NOMO-1 treated with DMSO at 0.1 percent for 48 hours (cell line): ENCODE measurements at regions not wholly inside any gene's neighbourhood (a gene's known extent, or its start where the extent isn't known, plus 50 kb on each side); places are given as distances from the start of the nearest gene placed in this dataset.

Source experiments
- DNase-seq: peaks from one replicate; lab custom pipeline; 2025; ENCODE audit not compliant: unreplicated experiment; lab: John Stamatoyannopoulos, UW

GRCh38 chr7:106606120-106606519, 54.8 kb downstream of the CCDC71L start:
- DNase-seq, result no peak

GRCh38 chr7:106604971-106605370, 56.0 kb downstream of the CCDC71L start:
- no peak for DNase-seq

GRCh38 chr7:106604303-106604924, 56.5 kb downstream of the CCDC71L start:
- DNase-seq, result no peak

GRCh38 chr7:106603346-106603745, 57.6 kb downstream of the CCDC71L start:
- no peak for DNase-seq

- no peak for DNase-seq
Measured at GRCh38 chr7:106602062-106602461, 58.9 kb downstream of the CCDC71L start.

- DNase-seq, result no peak
Measured at GRCh38 chr7:106600569-106601373, 60.2 kb downstream of the CCDC71L start.

- no peak for DNase-seq
Measured at GRCh38 chr7:106599343-106599698, 61.6 kb downstream of the CCDC71L start.

- peak; percentile 56 for DNase-seq
Measured at GRCh38 chr7:106598663-106599342, 62.2 kb downstream of the CCDC71L start.

- no peak for DNase-seq
Measured at GRCh38 chr7:106597751-106598546, 63.0 kb downstream of the CCDC71L start.

GRCh38 chr7:106597014-106597413, 63.9 kb downstream of the CCDC71L start:
- DNase-seq, result no peak

GRCh38 chr7:106595922-106596321, 65.0 kb downstream of the CCDC71L start:
- no peak for DNase-seq

- no peak for DNase-seq
Measured at GRCh38 chr7:106593028-106593417, 67.9 kb downstream of the CCDC71L start.

- DNase-seq, result no peak
Measured at GRCh38 chr7:106592282-106593027, 68.5 kb downstream of the CCDC71L start.

GRCh38 chr7:106591146-106591545, 69.8 kb downstream of the CCDC71L start:
- DNase-seq, result no peak

- no peak for DNase-seq
Measured at GRCh38 chr7:106590209-106590816, 70.6 kb downstream of the CCDC71L start.

GRCh38 chr7:106589198-106589879, 71.6 kb downstream of the CCDC71L start:
- DNase-seq, result no peak

- no peak for DNase-seq
Measured at GRCh38 chr7:106588422-106589197, 72.3 kb downstream of the CCDC71L start.

GRCh38 chr7:106584914-106585759, 75.8 kb downstream of the CCDC71L start:
- DNase-seq, result no peak
